GM12878 (cell line): ENCODE measurements at regions not wholly inside any gene's neighbourhood (a gene's known extent, or its start where the extent isn't known, plus 50 kb on each side); places are given as distances from the start of the nearest gene placed in this dataset.

Source experiments
- ATAC-seq: fragments of 200-7000 bp; cut with Tn5 transposase; 3 replicates; pipeline ENCODE4 v1.9.1; 2020; ENCODE audit warnings: mild to moderate bottlenecking, moderate library complexity
- BruUV-seq: library from RNA; stranded (reverse); fragments of 400-500 nt; replicated peaks from 2 replicates; lab custom pipeline; 2021; lab: Mats Ljungman, UMichigan
- CTCF ChIA-PET: fragments of 300-600 bp; sonication (Branson Sonifier 250); formaldehyde crosslinking; extraction: SDS; loops from one replicate; lab custom pipeline; 2021; ENCODE audit warnings: inconsistent platforms; lab: Yijun Ruan, JAX
- POLR2A ChIA-PET: fragments of 350-600 bp; formaldehyde crosslinking; extraction: SDS; loops from one replicate; lab custom pipeline; 2021; ENCODE audit warnings: inconsistent platforms; lab: Charles Lee
- RAD21 ChIA-PET: fragments of 300-600 bp; sonication (Branson Sonifier 250); formaldehyde crosslinking; loops from one replicate; lab custom pipeline; 2023; ENCODE audit warnings: antibody characterized with exemption; ENCODE audit not compliant: unreplicated experiment; lab: Charles Lee
- SMC1A ChIA-PET: fragments of 300-600 bp; sonication (Branson Sonifier 250); formaldehyde crosslinking; loops from one replicate; lab custom pipeline; 2023; ENCODE audit not compliant: unreplicated experiment, uncharacterized antibody; lab: Charles Lee
- DNase-seq: peaks from one replicate; pipeline ENCODE4 v3.0.0-alpha.2; 2011; ENCODE audit warnings: low read depth, low spot score
- FAIRE-seq: peaks from 3 replicates; lab custom pipeline; 2011; peaks lifted over from hg19 to GRCh38; lab: Jason Lieb, UNC
- H2AFZ ChIP-seq: 2 replicates; pipeline ENCODE4 v1.6.0; 2011; ENCODE audit warnings: low read depth, low read length, control low read depth; ENCODE audit not compliant: control insufficient read depth
- H3K27ac ChIP-seq: 2 replicates; pipeline ENCODE4 v1.5.1; 2011; ENCODE audit warnings: control low read depth; ENCODE audit not compliant: control insufficient read depth, insufficient read depth
- H3K27me3 ChIP-seq, 2 experiments: replicated peaks in 1 of 2; 2 replicates each; pipeline versions ENCODE4 v1.6.0 to v1.6.1; 2011; ENCODE audit warnings: low read length in 1 of 2; ENCODE audit not compliant: control insufficient read depth in 2 of 2, insufficient read depth in 2 of 2
- H3K36me3 ChIP-seq, 2 experiments: 2 replicates each; pipeline ENCODE4 v1.5.1; 2011; ENCODE audit warnings: low read length in 1 of 2; ENCODE audit not compliant: control insufficient read depth in 2 of 2, insufficient read depth in 2 of 2
- H3K4me1 ChIP-seq: 2 replicates; pipeline ENCODE4 v1.6.1; 2011; ENCODE audit warnings: mild to moderate bottlenecking, low read length, moderate library complexity, mixed read lengths; ENCODE audit not compliant: control insufficient read depth, insufficient read depth
- H3K4me2 ChIP-seq: 2 replicates; pipeline ENCODE4 v1.6.0; 2011; ENCODE audit warnings: control low read depth; ENCODE audit not compliant: control insufficient read depth, insufficient read depth
- H3K4me3 ChIP-seq: fragments of 200-600 bp; sonication (generic); 2 replicates; pipeline ENCODE4 v1.5.1; 2016
- H3K79me2 ChIP-seq: 2 replicates; pipeline ENCODE4 v1.6.0; 2011; ENCODE audit warnings: low read length; ENCODE audit not compliant: control insufficient read depth, insufficient read depth
- H3K9ac ChIP-seq: 2 replicates; pipeline ENCODE4 v1.8.0; 2011; ENCODE audit warnings: low read length, control low read depth, mixed read lengths; ENCODE audit not compliant: control insufficient read depth, insufficient read depth
- H3K9me3 ChIP-seq: replicated peaks from 3 replicates; pipeline ENCODE4 v1.5.1; 2011; ENCODE audit warnings: mild to moderate bottlenecking, low read length; ENCODE audit not compliant: control insufficient read depth, insufficient read depth
- H4K20me1 ChIP-seq: 2 replicates; pipeline ENCODE4 v1.6.0; 2011; ENCODE audit not compliant: control insufficient read depth, insufficient read depth
- BACH1 ChIP-seq: fragments of 450-650 bp; IDR thresholded peaks from 2 replicates; pipeline ENCODE4 v1.6.1; 2017; ENCODE audit warnings: mild to moderate bottlenecking, borderline replicate concordance
- DPF2 ChIP-seq: fragments of 450-650 bp; IDR thresholded peaks from 2 replicates; pipeline ENCODE4 v1.6.1; 2017; ENCODE audit warnings: mild to moderate bottlenecking
- NR2C1 ChIP-seq: fragments of 450-650 bp; IDR thresholded peaks from 2 replicates; pipeline ENCODE4 v1.6.1; 2017; ENCODE audit warnings: antibody characterized with exemption, mild to moderate bottlenecking, moderate library complexity
- POLR2AphosphoS5 ChIP-seq: IDR thresholded peaks from 2 replicates; pipeline ENCODE4 v1.6.1; 2011; ENCODE audit warnings: mild to moderate bottlenecking, low read length, inconsistent platforms
- POU2F2 ChIP-seq: IDR thresholded peaks from 3 replicates; pipeline ENCODE4 v1.6.1; 2011; ENCODE audit warnings: low read depth, mild to moderate bottlenecking, low read length, borderline replicate concordance
- SRF ChIP-seq, 2 experiments: IDR thresholded peaks; 2 replicates each; pipeline ENCODE4 v1.6.1; 2011; ENCODE audit warnings: low read depth in 2 of 2, low read length in 2 of 2, mild to moderate bottlenecking in 1 of 2, moderate library complexity in 1 of 2
- SUZ12 ChIP-seq: fragments of 200-600 bp; sonication (generic); IDR thresholded peaks from one replicate; pipeline ENCODE4 v1.6.1; 2018; ENCODE audit warnings: antibody characterized with exemption, mild to moderate bottlenecking; ENCODE audit not compliant: unreplicated experiment
- WRNIP1 ChIP-seq: IDR thresholded peaks from 2 replicates; pipeline ENCODE4 v1.6.1; 2011; ENCODE audit warnings: low read depth, low read length, improper control_type of control experiment, borderline replicate concordance
- ZNF24 ChIP-seq: fragments of 450-650 bp; IDR thresholded peaks from 2 replicates; pipeline ENCODE4 v1.6.1; 2017; ENCODE audit warnings: antibody characterized with exemption, mild to moderate bottlenecking
- WGBS: methylation state at CpG from one replicate; pipeline ENCODE4 v1.1.6; 2016; ENCODE audit warnings: low lambda C conversion rate; ENCODE audit not compliant: insufficient replicate concordance, insufficient coverage; ENCODE audit errors: missing lambda C conversion rate; 5-methylcytosine and 5-hydroxymethylcytosine counted together
- in situ Hi-C: fragments of 300-500 bp; cut with MboI; formaldehyde crosslinking; loops from 9 replicates; pipeline ENCODE4 v1.14.3; 2018; ENCODE audit warnings: mixed read lengths
- intact Hi-C: fragments of 100-400 bp; cut with micrococcal nuclease; formaldehyde crosslinking; loops from one replicate; pipeline ENCODE4 v1.14.2; 2022; ENCODE audit not compliant: unreplicated experiment
- TF ChIP-seq, protein P1 (sequence below): fragments of 450-650 bp; IDR thresholded peaks from 2 replicates; pipeline ENCODE4 v1.6.1; 2018; ENCODE audit warnings: borderline replicate concordance, mild to moderate bottlenecking; ENCODE audit not compliant: partially characterized antibody
- TF ChIP-seq, protein P2 (sequence below): fragments of 450-650 bp; formaldehyde crosslinking; IDR thresholded peaks from 2 replicates; pipeline ENCODE4 v1.5.0; 2022; ENCODE audit warnings: mild to moderate bottlenecking, missing genetic modification characterization

DNA sequence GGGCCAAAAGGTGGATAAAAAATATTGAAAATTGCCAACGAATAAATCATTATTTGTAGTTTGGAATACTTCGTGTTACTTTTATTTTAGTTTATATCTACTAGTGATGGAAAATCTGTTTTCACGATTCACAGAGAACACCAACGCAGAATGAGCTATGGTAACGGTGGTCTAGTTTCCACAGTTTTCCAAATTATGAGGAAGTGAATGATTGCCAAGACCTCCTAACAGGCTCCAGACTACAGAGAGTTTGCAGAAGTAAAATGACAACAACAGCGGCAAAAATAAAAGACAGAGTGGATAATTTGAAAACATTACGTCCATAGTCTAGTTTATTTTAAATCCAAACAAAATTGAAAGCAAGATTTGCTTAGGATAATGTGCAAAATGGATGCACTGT lies 57.0 kb upstream of the AIG1 start (continued):
- TF ChIP-seq SRF (IDR thresholded peaks at IDR 0.05; ENCODE audit: low read depth in 2 of 2, low read length in 2 of 2) (no peak), BACH1 (no peak), POU2F2 (no peak), NR2C1 (no peak)
- TF ChIP-seq, protein P1, sequence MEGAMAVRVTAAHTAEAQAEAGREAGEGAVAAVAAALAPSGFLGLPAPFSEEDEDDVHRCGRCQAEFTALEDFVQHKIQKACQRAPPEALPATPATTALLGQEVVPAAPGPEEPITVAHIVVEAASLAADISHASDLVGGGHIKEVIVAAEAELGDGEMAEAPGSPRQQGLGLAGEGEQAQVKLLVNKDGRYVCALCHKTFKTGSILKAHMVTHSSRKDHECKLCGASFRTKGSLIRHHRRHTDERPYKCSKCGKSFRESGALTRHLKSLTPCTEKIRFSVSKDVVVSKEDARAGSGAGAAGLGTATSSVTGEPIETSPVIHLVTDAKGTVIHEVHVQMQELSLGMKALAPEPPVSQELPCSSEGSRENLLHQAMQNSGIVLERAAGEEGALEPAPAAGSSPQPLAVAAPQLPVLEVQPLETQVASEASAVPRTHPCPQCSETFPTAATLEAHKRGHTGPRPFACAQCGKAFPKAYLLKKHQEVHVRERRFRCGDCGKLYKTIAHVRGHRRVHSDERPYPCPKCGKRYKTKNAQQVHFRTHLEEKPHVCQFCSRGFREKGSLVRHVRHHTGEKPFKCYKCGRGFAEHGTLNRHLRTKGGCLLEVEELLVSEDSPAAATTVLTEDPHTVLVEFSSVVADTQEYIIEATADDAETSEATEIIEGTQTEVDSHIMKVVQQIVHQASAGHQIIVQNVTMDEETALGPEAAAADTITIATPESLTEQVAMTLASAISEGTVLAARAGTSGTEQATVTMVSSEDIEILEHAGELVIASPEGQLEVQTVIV = no peak

DNA sequence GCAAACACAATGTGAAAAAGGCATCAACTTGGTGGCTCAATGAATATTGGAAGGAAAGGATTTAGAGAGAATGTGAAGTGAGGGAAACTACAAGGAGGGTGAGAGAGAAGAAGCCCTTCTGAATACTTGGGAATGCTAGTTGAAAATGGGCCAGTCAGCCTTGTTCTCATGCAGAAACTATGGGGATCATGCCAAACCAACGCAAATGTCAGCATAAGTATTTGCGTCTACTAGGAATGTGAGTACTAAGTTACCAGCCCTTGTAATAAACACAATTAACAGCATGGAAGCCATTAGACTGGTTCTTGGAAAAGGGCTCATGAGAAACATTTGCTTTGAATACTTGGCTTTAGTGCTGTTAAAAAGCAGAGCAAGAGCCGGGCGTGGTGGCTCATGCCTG lies 54.9 kb upstream of the AIG1 start:
- SMC1A ChIA-PET = no interaction called here
- intact Hi-C loops (no loop called here), in situ Hi-C loops (no loop called here)
- H3K9me3 ChIP-seq = no peaks in the 10 kb centered on the region
- H3K4me1 ChIP-seq = peaks cover 9% of the 10 kb centered on the region
- WGBS = 98% methylated on average over 4 of the region's 4 CpGs
- POLR2A ChIA-PET = no interaction called here
- H2AFZ ChIP-seq = no peak overlapping the region
- CTCF ChIA-PET = no interaction called here
- FAIRE-seq (no peak), ATAC-seq (no peak), DNase-seq (no peak)
- no peaks in the 10 kb centered on the region for H3K36me3 ChIP-seq
- no peaks in the 10 kb centered on the region for H3K27me3 ChIP-seq
- RAD21 ChIA-PET = no interaction called here
- no peak overlapping the region for H3K27ac ChIP-seq
- no peak overlapping the region for H3K9ac ChIP-seq
- H3K4me2 ChIP-seq = no peak overlapping the region
- TF ChIP-seq DPF2 (no peak), WRNIP1 (no peak), SUZ12 (no peak), ZNF24 (no peak), POLR2AphosphoS5 (no peak)
- TF ChIP-seq, protein P2, sequence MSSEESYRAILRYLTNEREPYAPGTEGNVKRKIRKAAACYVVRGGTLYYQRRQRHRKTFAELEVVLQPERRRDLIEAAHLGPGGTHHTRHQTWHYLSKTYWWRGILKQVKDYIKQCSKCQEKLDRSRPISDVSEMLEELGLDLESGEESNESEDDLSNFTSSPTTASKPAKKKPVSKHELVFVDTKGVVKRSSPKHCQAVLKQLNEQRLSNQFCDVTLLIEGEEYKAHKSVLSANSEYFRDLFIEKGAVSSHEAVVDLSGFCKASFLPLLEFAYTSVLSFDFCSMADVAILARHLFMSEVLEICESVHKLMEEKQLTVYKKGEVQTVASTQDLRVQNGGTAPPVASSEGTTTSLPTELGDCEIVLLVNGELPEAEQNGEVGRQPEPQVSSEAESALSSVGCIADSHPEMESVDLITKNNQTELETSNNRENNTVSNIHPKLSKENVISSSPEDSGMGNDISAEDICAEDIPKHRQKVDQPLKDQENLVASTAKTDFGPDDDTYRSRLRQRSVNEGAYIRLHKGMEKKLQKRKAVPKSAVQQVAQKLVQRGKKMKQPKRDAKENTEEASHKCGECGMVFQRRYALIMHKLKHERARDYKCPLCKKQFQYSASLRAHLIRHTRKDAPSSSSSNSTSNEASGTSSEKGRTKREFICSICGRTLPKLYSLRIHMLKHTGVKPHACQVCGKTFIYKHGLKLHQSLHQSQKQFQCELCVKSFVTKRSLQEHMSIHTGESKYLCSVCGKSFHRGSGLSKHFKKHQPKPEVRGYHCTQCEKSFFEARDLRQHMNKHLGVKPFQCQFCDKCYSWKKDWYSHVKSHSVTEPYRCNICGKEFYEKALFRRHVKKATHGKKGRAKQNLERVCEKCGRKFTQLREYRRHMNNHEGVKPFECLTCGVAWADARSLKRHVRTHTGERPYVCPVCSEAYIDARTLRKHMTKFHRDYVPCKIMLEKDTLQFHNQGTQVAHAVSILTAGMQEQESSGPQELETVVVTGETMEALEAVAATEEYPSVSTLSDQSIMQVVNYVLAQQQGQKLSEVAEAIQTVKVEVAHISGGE (CRISPR knock-in tag) = no peak
- no peaks in the 10 kb centered on the region for H4K20me1 ChIP-seq
- no peaks in the 10 kb centered on the region for H3K79me2 ChIP-seq
- BruUV-seq = no TSS peak
- H3K4me3 ChIP-seq = no peak overlapping the region
